B cell (primary cell): ENCODE measurements at regions not wholly inside any gene's neighbourhood (a gene's known extent, or its start where the extent isn't known, plus 50 kb on each side); places are given as distances from the start of the nearest gene placed in this dataset.

Experiments used
- ATAC-seq: fragments of 200-7000 bp; cut with Tn5 transposase; one replicate; pipeline ENCODE4 v1.10.0; 2021; ENCODE audit warnings: low read depth, mild to moderate bottlenecking, moderate number of reproducible peaks, moderate library complexity
- CTCF ChIA-PET: fragments of 350-600 bp; sonication (Branson Sonifier 250); formaldehyde crosslinking; loops from one replicate; lab custom pipeline; 2021; ENCODE audit warnings: antibody characterized with exemption, inconsistent platforms; lab: Charles Lee
- POLR2A ChIA-PET: fragments of 350-600 bp; sonication (Branson Sonifier 250); formaldehyde crosslinking; loops from one replicate; lab custom pipeline; 2021; ENCODE audit warnings: antibody characterized with exemption; lab: Charles Lee
- DNase-seq: peaks from one replicate; pipeline ENCODE4 v3.0.0; 2013
- H2AFZ ChIP-seq: 2 replicates; pipeline ENCODE4 v1.6.1; 2012; ENCODE audit warnings: mild to moderate bottlenecking, low read depth, low read length; ENCODE audit not compliant: insufficient read depth, poor library complexity, severe bottlenecking
- H3K27ac ChIP-seq, 2 donors: 1 replicate in 1 of 2; 2 replicates in 1 of 2; pipeline ENCODE4 v1.5.1; 2012 to 2013; ENCODE audit warnings: low read length in 2 of 2, mild to moderate bottlenecking in 2 of 2, moderate library complexity in 1 of 2
- H3K27me3 ChIP-seq, 4 experiments: fragments of 200-600 bp in 1 of 4; sonication (generic) in 1 of 4; replicated peaks in 1 of 4; 1 replicate in 2 of 4; 2 replicates in 2 of 4; pipeline versions ENCODE4 v1.6.1 to v1.7.0; 2013 to 2016; ENCODE audit warnings: low read length in 3 of 4, mild to moderate bottlenecking in 2 of 4, mixed read lengths in 1 of 4, moderate library complexity in 1 of 4; ENCODE audit not compliant: insufficient read depth in 4 of 4, control insufficient read depth in 3 of 4; ENCODE audit errors: control extremely low read depth in 1 of 4
- H3K36me3 ChIP-seq, 2 experiments: replicated peaks in 1 of 2; 1 replicate in 1 of 2; 2 replicates in 1 of 2; pipeline versions ENCODE4 v1.6.1 to v1.7.1; 2013; ENCODE audit warnings: low read length in 1 of 2; ENCODE audit not compliant: insufficient read depth in 2 of 2, control insufficient read depth in 1 of 2; ENCODE audit errors: control extremely low read depth in 1 of 2, extremely low read depth in 1 of 2
- H3K4me1 ChIP-seq, 2 donors: fragments of 200-600 bp in 1 of 2; sonication (generic) in 1 of 2; 1 replicate in 1 of 2; 2 replicates in 1 of 2; pipeline versions ENCODE4 v1.5.1 to v1.6.1; 2013 to 2017; ENCODE audit warnings: low read length in 2 of 2; ENCODE audit not compliant: control insufficient read depth in 2 of 2, insufficient read depth in 2 of 2
- H3K4me2 ChIP-seq: replicated peaks from 2 replicates; pipeline ENCODE3; 2012; ENCODE audit warnings: mild to moderate bottlenecking, low read depth, low read length; ENCODE audit not compliant: poor library complexity, severe bottlenecking
- H3K4me3 ChIP-seq, 5 experiments: fragments of 200-600 bp in 1 of 5; sonication (generic) in 1 of 5; 1 replicate in 3 of 5; 2 replicates in 2 of 5; pipeline versions ENCODE4 v1.5.1 to v1.7.0; 2011 to 2016; ENCODE audit warnings: low read length in 4 of 5, mild to moderate bottlenecking in 4 of 5, low read depth in 2 of 5, control low read depth in 1 of 5, moderate library complexity in 1 of 5; ENCODE audit not compliant: insufficient read depth in 1 of 5; ENCODE audit errors: control extremely low read depth in 1 of 5, extremely low read depth in 1 of 5
- H3K79me2 ChIP-seq: fragments of 200-600 bp; sonication (generic); one replicate; pipeline ENCODE4 v1.6.0; 2016; ENCODE audit warnings: low read length; ENCODE audit not compliant: control insufficient read depth, insufficient read depth
- H3K9ac ChIP-seq: fragments of 200-600 bp; sonication (generic); 2 replicates; pipeline ENCODE4 v1.6.1; 2017; ENCODE audit warnings: mild to moderate bottlenecking, low read length, moderate library complexity
- H3K9me3 ChIP-seq, 3 donors: one replicate each; pipeline versions ENCODE4 v1.6.1 to v1.7.1; 2013; ENCODE audit warnings: low read length in 2 of 3; ENCODE audit not compliant: control insufficient read depth in 2 of 3, insufficient read depth in 1 of 3; ENCODE audit errors: control extremely low read depth in 1 of 3
- H4K20me1 ChIP-seq: 2 replicates; pipeline ENCODE4 v1.6.0; 2012; ENCODE audit warnings: mild to moderate bottlenecking, low read length; ENCODE audit not compliant: insufficient read depth, control insufficient read depth, poor library complexity, severe bottlenecking
- H3K27ac Mint-ChIP-seq: one replicate; pipeline ENCODE4 v1.8.0; 2021; ENCODE audit warnings: mixed read lengths
- H3K27me3 Mint-ChIP-seq: one replicate; pipeline ENCODE4 v1.8.0; 2021; ENCODE audit warnings: mixed read lengths
- H3K4me1 Mint-ChIP-seq: one replicate; pipeline ENCODE4 v1.8.0; 2021; ENCODE audit warnings: mixed read lengths
- H3K4me3 Mint-ChIP-seq: one replicate; pipeline ENCODE4 v1.8.0; 2021; ENCODE audit warnings: mixed read lengths
- H3K9me3 Mint-ChIP-seq: one replicate; pipeline ENCODE4 v1.8.0; 2022; ENCODE audit warnings: mixed read lengths; ENCODE audit not compliant: insufficient read depth
- EZH2 ChIP-seq: IDR thresholded peaks from 2 replicates; pipeline ENCODE4 v1.6.1; 2012; ENCODE audit warnings: borderline replicate concordance, low read depth, mild to moderate bottlenecking, moderate library complexity, low read length; ENCODE audit not compliant: insufficient read depth, poor library complexity, severe bottlenecking
- WGBS: methylation state at CpG from one replicate; pipeline ENCODE4 v1.1.5; 2013; ENCODE audit warnings: missing lambda C conversion rate; ENCODE audit not compliant: insufficient coverage; 5-methylcytosine and 5-hydroxymethylcytosine counted together
- intact Hi-C: fragments of 100-400 bp; cut with micrococcal nuclease; formaldehyde crosslinking; loops from one replicate; pipeline ENCODE4 v1.10.0; 2022
- TF ChIP-seq, protein P1 (sequence below): fragments of 200-600 bp; IDR thresholded peaks from one replicate; pipeline ENCODE4 v1.8.0; 2022; ENCODE audit warnings: antibody characterized with exemption, mild to moderate bottlenecking

DNA sequence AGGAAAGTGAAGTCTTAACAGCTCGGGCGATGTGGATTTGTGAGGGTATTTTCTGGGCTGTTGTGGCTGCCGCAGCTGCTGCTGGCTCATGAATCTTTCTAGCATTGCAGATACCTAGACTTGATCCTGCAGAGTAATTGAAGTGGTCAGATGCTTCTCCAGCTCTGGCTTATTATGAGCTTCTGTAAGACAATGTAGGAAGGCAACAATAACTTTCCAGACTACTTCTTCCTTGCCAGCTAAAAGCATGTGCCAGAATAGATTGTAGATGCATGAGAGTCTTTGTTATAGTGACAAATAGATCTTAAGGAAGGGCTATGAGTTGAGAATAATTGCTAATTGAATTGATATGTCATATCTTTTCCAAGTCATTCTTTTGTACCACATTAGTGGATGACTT lies 461.4 kb upstream of the POT1 start:
- H3K9me3 Mint-ChIP-seq = peaks cover 2% of the 10 kb centered on the region
- 54% methylated on average over 3 of the region's 3 CpGs for WGBS
- no peaks in the 10 kb centered on the region for H3K36me3 ChIP-seq

DNA sequence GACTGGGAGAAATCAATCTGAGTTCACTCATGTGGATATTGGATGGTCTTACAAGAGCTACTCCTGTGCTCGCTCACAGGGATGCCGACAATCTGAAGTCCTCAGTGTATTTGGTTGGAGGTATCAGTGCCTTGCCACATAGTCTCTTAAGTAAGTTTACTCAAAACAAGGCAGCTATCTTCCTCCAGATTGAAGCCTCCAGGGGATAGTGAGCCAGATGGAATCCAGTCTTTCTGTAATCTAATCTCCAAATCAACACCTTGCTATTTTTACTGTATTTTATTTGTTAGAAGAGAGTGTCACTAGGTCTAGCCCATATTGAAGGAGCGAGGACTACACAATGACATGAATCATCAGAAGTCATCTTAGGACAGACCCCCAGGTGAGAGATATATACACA lies 456.6 kb upstream of the POT1 start:
- 63% methylated on average over 2 of the region's 3 CpGs for WGBS
- peaks cover 2% of the 10 kb centered on the region for H3K9me3 Mint-ChIP-seq
- DNase-seq (no peak), ATAC-seq (no peak)
- no peaks in the 10 kb centered on the region for H3K79me2 ChIP-seq
- peaks cover 0 to 4% (median 0%) of the 10 kb centered on the region in 3 donors for H3K9me3 ChIP-seq
- no peak overlapping the region for H3K27ac Mint-ChIP-seq
- no peak overlapping the region for H3K4me3 Mint-ChIP-seq
- no peaks in the 10 kb centered on the region for H3K4me1 ChIP-seq
- no peaks in the 10 kb centered on the region for H3K27me3 ChIP-seq
- no peak overlapping the region for H3K9ac ChIP-seq
- no peak overlapping the region for H3K4me3 ChIP-seq
- intact Hi-C loops = no loop called here
- H3K27me3 Mint-ChIP-seq = no peaks in the 10 kb centered on the region
- POLR2A ChIA-PET = no interaction called here
- H3K36me3 ChIP-seq = no peaks in the 10 kb centered on the region
- H3K4me2 ChIP-seq = no peak overlapping the region
- no peak overlapping the region for H2AFZ ChIP-seq
- H3K4me1 Mint-ChIP-seq = no peaks in the 10 kb centered on the region
- H3K27ac ChIP-seq = no peak overlapping the region
- H4K20me1 ChIP-seq = no peaks in the 10 kb centered on the region
- CTCF ChIA-PET = no interaction called here
- TF ChIP-seq, protein P1, sequence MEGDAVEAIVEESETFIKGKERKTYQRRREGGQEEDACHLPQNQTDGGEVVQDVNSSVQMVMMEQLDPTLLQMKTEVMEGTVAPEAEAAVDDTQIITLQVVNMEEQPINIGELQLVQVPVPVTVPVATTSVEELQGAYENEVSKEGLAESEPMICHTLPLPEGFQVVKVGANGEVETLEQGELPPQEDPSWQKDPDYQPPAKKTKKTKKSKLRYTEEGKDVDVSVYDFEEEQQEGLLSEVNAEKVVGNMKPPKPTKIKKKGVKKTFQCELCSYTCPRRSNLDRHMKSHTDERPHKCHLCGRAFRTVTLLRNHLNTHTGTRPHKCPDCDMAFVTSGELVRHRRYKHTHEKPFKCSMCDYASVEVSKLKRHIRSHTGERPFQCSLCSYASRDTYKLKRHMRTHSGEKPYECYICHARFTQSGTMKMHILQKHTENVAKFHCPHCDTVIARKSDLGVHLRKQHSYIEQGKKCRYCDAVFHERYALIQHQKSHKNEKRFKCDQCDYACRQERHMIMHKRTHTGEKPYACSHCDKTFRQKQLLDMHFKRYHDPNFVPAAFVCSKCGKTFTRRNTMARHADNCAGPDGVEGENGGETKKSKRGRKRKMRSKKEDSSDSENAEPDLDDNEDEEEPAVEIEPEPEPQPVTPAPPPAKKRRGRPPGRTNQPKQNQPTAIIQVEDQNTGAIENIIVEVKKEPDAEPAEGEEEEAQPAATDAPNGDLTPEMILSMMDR = no peak
- TF ChIP-seq EZH2 = no peak

More for the DNA sequence above, 461.4 kb upstream of the POT1 start:
- Histone ChIP-seq H3K9me3 (no peaks in the 10 kb centered on the region), H2AFZ (no peak overlapping the region), H3K27ac (no peak overlapping the region), H3K4me2 (no peak overlapping the region), H3K79me2 (no peaks in the 10 kb centered on the region), H3K4me1 (no peaks in the 10 kb centered on the region), H3K9ac (no peak overlapping the region), H3K27me3 (no peaks in the 10 kb centered on the region), H4K20me1 (no peaks in the 10 kb centered on the region), H3K4me3 (no peak overlapping the region)
- intact Hi-C loops = no loop called here
- no peak overlapping the region for H3K4me3 Mint-ChIP-seq
- TF ChIP-seq, protein P1 = no peak
- TF ChIP-seq EZH2 = no peak
- ChIA-PET POLR2A (no interaction called here), CTCF (no interaction called here)
- ATAC-seq (no peak), DNase-seq (no peak)
- H3K27ac Mint-ChIP-seq = no peak overlapping the region
- no peaks in the 10 kb centered on the region for H3K27me3 Mint-ChIP-seq
- H3K4me1 Mint-ChIP-seq = no peaks in the 10 kb centered on the region
